ENCODE measurements at regions not wholly inside any gene's neighbourhood (a gene's known extent, or its start where the extent isn't known, plus 50 kb on each side); places are given as distances from the start of the nearest gene placed in this dataset.

- DNase-seq (no peak), ATAC-seq (ENCODE audit: low read depth) (no peak)
- Histone ChIP-seq H3K18ac (ENCODE audit: low read depth, low read length) (no peak overlapping the region), H3K79me1 (ENCODE audit: low read depth in 1 of 2, low read length in 2 of 2) (no peaks in the 10 kb centered on the region), H2AK9ac (replicated peaks; ENCODE audit: low read depth, low read length, poor library complexity) (no peak overlapping the region), H2BK5ac (ENCODE audit: low read depth, low read length, poor library complexity, severe bottlenecking) (no peak overlapping the region), H3K9me1 (ENCODE audit: insufficient read depth, low read length) (no peaks in the 10 kb centered on the region), H3K56ac (ENCODE audit: extremely low read depth, insufficient read depth, low read length) (no peak overlapping the region), H3K4me1 (ENCODE audit: control insufficient read depth, insufficient read depth, low read length) (peaks cover 9% of the 10 kb centered on the region), H3K9ac (ENCODE audit: low read depth, low read length) (no peak overlapping the region), H3K4me3 (ENCODE audit: insufficient read depth, low read depth, low read length) (no peak overlapping the region), H2AFZ (replicated peaks; ENCODE audit: low read length, poor library complexity) (no peak overlapping the region), H2BK20ac (ENCODE audit: low read depth, low read length) (no peak overlapping the region), H3K4ac (ENCODE audit: low read depth, low read length) (no peak overlapping the region), H3K36me3 (ENCODE audit: control insufficient read depth, insufficient read depth, low read length) (no peaks in the 10 kb centered on the region), H3K23ac (ENCODE audit: low read depth, low read length) (no peak overlapping the region), H2BK15ac (ENCODE audit: low read depth, low read length) (no peak overlapping the region), H3K14ac (replicated peaks; ENCODE audit: low read depth, low read length) (no peak overlapping the region), H3K9me3 (ENCODE audit: control insufficient read depth, insufficient read depth, low read length) (no peaks in the 10 kb centered on the region), H4K5ac (ENCODE audit: low read depth, low read length) (no peak overlapping the region), H4K8ac (ENCODE audit: low read depth in 2 of 2, low read length in 2 of 2) (no peak overlapping the region), H4K20me1 (ENCODE audit: insufficient read depth, low read length) (peaks cover 8% of the 10 kb centered on the region), H4K91ac (ENCODE audit: insufficient read depth, low read depth, low read length) (no peak overlapping the region), H3K27ac (ENCODE audit: insufficient read depth, low read length) (no peak overlapping the region), H3K27me3 (ENCODE audit: control insufficient read depth, insufficient read depth, low read length) (peaks cover 22% of the 10 kb centered on the region), H2BK120ac (ENCODE audit: low read depth, low read length) (no peak overlapping the region), H2AK5ac (ENCODE audit: low read depth, low read length) (no peak overlapping the region), H3K4me2 (ENCODE audit: low read depth, low read length) (no peak overlapping the region)
- dilution Hi-C loops (cut with HindIII; ENCODE audit: low sequenced_read_pairs, unreplicated experiment): no loop called here
- TF ChIP-seq RCOR1 (IDR thresholded peaks at IDR 0.05; ENCODE audit: insufficient replicate concordance, low read length): no peak
- no peak for TF ChIP-seq RAD21 (IDR thresholded peaks at IDR 0.05; ENCODE audit: low read length)
- TF ChIP-seq CTCF (conservative IDR thresholded peaks at IDR 0.05; ENCODE audit: low read depth, low read length): no peak
- no peak for TF ChIP-seq FOS (IDR thresholded peaks at IDR 0.05; ENCODE audit: low read depth, low read length)
- TF ChIP-seq NFE2L2 (IDR thresholded peaks at IDR 0.05; ENCODE audit: low read depth, low read length): no peak
- TF ChIP-seq RFX5 (IDR thresholded peaks at IDR 0.05; ENCODE audit: low read depth, low read length): no peak
- TF ChIP-seq MAZ (IDR thresholded peaks at IDR 0.05; ENCODE audit: borderline replicate concordance, low read depth, low read length): no peak
- no peak for TF ChIP-seq USF2 (IDR thresholded peaks at IDR 0.05; ENCODE audit: low read depth, low read length)
- no peak for TF ChIP-seq MAFK (IDR thresholded peaks at IDR 0.05; ENCODE audit: low read depth, low read length)
- TF ChIP-seq BHLHE40 (IDR thresholded peaks at IDR 0.05; ENCODE audit: low read depth, low read length): no peak
- no peak for TF ChIP-seq CEBPB (IDR thresholded peaks at IDR 0.05; ENCODE audit: low read depth, low read length)
- TF ChIP-seq MXI1 (IDR thresholded peaks at IDR 0.05; ENCODE audit: borderline replicate concordance, low read depth, low read length): no peak
- TF ChIP-seq POLR2A (IDR thresholded peaks at IDR 0.05; ENCODE audit: low read depth, low read length): no peak
- no peak for TF ChIP-seq SMC3 (IDR thresholded peaks at IDR 0.05; ENCODE audit: low read depth, low read length)
- no peak for TF ChIP-seq CHD1 (IDR thresholded peaks at IDR 0.05; ENCODE audit: low read depth, low read length)
- in situ Hi-C loops (cut with MboI; ENCODE audit: low sequenced_read_pairs): loop anchor here (10.0 to 25.0 kb wide), 4 partner anchors 398 to 1010 kb away; partner anchors contain the start of gene TLE3
- WGBS, 2 experiments (ENCODE audit: extremely low coverage in 2 of 2, insufficient read length in 1 of 2): no CpG with 5 or more reads among the region's 1 CpG
- no TSS peak for BruUV-seq (replicated peaks)
- ChIA-PET POLR2A (ENCODE audit: unreplicated experiment) (no interaction called here), CTCF (no interaction called here)
- intact Hi-C loops (cut with micrococcal nuclease): no loop called here
Measured at GRCh38 chr15:70484993-70485392, 278.4 kb downstream of the UACA start.
